SJSA1 (cell line): ENCODE measurements at regions not wholly inside any gene's neighbourhood (a gene's known extent, or its start where the extent isn't known, plus 50 kb on each side); places are given as distances from the start of the nearest gene placed in this dataset.
"Not testable (repeated sequence)": the region's sequence is repeated elsewhere in the genome, so short reads cannot be mapped to it uniquely, and the experiment has no call there.

Experiments
- DNase-seq, 2 experiments: peaks; one replicate each; pipeline ENCODE4 v3.0.0-alpha.2; 2015 to 2020; ENCODE audit warnings: low spot score in 2 of 2, low read depth in 1 of 2
- H3K27ac ChIP-seq: fragments of 250-450 bp; sonication (Bioruptor Pico); 2 replicates; pipeline ENCODE4 v1.5.1; 2020; ENCODE audit warnings: mild to moderate bottlenecking, moderate library complexity
- H3K27me3 ChIP-seq: fragments of 250-450 bp; sonication (Bioruptor Pico); replicated peaks from 2 replicates; pipeline ENCODE4 v1.5.1; 2020; ENCODE audit warnings: mild to moderate bottlenecking, moderate library complexity
- H3K36me3 ChIP-seq: fragments of 250-450 bp; sonication (Bioruptor Pico); 2 replicates; pipeline ENCODE4 v1.5.1; 2020; ENCODE audit warnings: mild to moderate bottlenecking
- H3K4me1 ChIP-seq: fragments of 250-450 bp; sonication (Bioruptor Pico); replicated peaks from 2 replicates; pipeline ENCODE4 v1.6.1; 2021; ENCODE audit warnings: mild to moderate bottlenecking
- H3K4me3 ChIP-seq: fragments of 250-450 bp; sonication (Bioruptor Pico); 2 replicates; pipeline ENCODE4 v1.5.1; 2020; ENCODE audit warnings: mild to moderate bottlenecking
- H3K9me3 ChIP-seq: fragments of 250-450 bp; sonication (Bioruptor Pico); replicated peaks from 2 replicates; pipeline ENCODE4 v1.5.1; 2020; ENCODE audit warnings: mild to moderate bottlenecking

GRCh38 chr3:148477375-148477774 is 220.3 kb upstream of the AGTR1 start:
- no peaks in the 10 kb centered on the region for H3K36me3 ChIP-seq
- no peaks in the 10 kb centered on the region for H3K4me1 ChIP-seq
- no peak for DNase-seq
- no peaks in the 10 kb centered on the region for H3K27me3 ChIP-seq
- H3K9me3 ChIP-seq, result no peaks in the 10 kb centered on the region
- H3K27ac ChIP-seq, result no peak overlapping the region
- no peak overlapping the region for H3K4me3 ChIP-seq

GRCh38 chr3:148493631-148494030 is 204.1 kb upstream of the AGTR1 start:
- H3K27ac ChIP-seq, result no peak overlapping the region
- H3K4me1 ChIP-seq, result no peaks in the 10 kb centered on the region
- no peak overlapping the region for H3K4me3 ChIP-seq
- no peaks in the 10 kb centered on the region for H3K27me3 ChIP-seq
- H3K9me3 ChIP-seq, result no peaks in the 10 kb centered on the region
- H3K36me3 ChIP-seq, result no peaks in the 10 kb centered on the region
- no peak for DNase-seq

DNA sequence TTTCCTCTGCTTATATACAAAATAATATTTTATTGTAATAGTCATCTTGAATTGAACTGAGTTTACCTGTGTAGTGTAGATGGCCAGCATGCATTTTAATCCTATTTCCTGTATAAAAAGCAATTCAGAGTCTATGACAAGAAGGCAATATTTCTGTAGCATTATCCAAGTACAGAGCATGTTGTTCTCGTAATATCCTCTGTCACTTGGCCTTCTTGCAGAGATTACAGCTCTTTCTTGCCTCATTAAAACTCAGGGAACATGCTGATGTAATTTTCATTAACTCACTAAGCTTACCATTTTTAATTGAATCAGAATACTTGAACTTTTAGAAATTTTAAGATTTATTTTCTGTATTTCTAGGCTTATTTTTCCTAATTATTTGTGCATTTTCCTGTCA is 203.3 kb upstream of the AGTR1 start:
- DNase-seq, result no peak
- Histone ChIP-seq H3K27ac (no peak overlapping the region), H3K4me1 (no peaks in the 10 kb centered on the region), H3K27me3 (no peaks in the 10 kb centered on the region), H3K9me3 (no peaks in the 10 kb centered on the region), H3K4me3 (no peak overlapping the region), H3K36me3 (no peaks in the 10 kb centered on the region)

DNA sequence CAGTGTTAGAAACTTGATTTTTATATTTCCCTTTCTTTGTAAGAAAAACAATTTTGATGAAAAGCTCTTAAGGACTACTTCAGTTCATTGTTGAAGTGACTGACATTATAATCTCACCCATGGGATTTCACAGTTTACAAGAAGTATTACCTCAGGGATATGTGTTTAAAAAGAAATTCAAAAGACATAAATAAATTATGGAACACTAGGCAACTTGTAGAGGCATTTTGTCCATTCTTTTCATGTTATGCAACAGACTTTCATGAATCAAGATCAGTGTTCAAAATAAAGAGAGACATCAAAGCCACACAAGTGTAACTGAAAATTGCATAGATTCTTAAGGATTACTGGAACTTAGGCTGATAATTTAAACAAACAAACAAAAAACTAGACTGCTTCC is 196.8 kb upstream of the AGTR1 start:
- no peak overlapping the region for H3K27ac ChIP-seq
- DNase-seq, result no peak
- H3K4me1 ChIP-seq, result no peaks in the 10 kb centered on the region
- H3K36me3 ChIP-seq, result no peaks in the 10 kb centered on the region
- H3K9me3 ChIP-seq, result no peaks in the 10 kb centered on the region
- H3K4me3 ChIP-seq, result no peak overlapping the region
- H3K27me3 ChIP-seq, result no peaks in the 10 kb centered on the region

- Histone ChIP-seq H3K9me3 (no peaks in the 10 kb centered on the region), H3K4me3 (no peak overlapping the region), H3K36me3 (no peaks in the 10 kb centered on the region), H3K27ac (no peak overlapping the region), H3K27me3 (no peaks in the 10 kb centered on the region), H3K4me1 (no peaks in the 10 kb centered on the region)
- no peak for DNase-seq
Observed at GRCh38 chr3:148510116-148510515, 187.6 kb upstream of the AGTR1 start.

DNA sequence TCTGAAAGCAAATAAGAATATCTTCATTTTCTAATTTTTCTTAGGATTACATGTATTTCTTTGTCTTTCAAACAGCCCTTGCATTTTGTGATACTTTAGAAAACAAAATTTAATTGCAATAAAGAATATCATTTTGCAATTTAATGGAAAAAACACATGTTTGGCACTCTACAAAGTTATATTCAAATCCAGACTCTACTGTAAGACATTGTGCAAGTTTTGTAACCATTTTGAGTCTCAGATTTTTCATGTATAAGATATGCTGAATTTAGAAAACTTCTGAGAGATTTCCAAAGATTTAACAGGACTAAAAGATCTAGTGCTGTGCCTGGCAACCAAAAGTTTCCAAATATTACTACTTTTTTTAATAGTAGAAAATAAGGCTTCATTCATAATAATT is 187.1 kb upstream of the AGTR1 start:
- Histone ChIP-seq H3K36me3 (no peaks in the 10 kb centered on the region), H3K27me3 (no peaks in the 10 kb centered on the region), H3K4me1 (no peaks in the 10 kb centered on the region), H3K27ac (no peak overlapping the region), H3K9me3 (no peaks in the 10 kb centered on the region), H3K4me3 (no peak overlapping the region)
- DNase-seq, result no peak

DNA sequence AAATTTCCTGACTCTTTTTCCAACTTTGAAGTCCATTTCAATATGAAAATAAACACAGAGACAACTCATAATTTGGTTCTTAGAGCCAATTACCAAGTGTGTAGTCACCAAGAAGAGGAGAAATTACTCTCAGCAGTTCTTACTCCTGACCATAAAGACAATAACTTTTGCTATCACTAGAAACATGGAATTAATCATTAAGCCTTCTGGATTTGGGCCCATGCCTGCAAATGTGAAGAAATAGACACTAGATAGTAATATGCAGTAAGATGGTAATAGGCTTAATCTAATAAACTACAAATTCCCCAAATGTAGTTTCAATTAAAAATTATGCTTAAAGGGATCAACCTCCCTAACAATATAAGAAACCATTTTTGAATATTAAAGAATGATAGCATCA is 185.1 kb upstream of the AGTR1 start:
- Histone ChIP-seq H3K36me3 (no peaks in the 10 kb centered on the region), H3K4me3 (no peak overlapping the region), H3K27ac (no peak overlapping the region), H3K9me3 (no peaks in the 10 kb centered on the region), H3K4me1 (no peaks in the 10 kb centered on the region), H3K27me3 (no peaks in the 10 kb centered on the region)
- no peak for DNase-seq

DNA sequence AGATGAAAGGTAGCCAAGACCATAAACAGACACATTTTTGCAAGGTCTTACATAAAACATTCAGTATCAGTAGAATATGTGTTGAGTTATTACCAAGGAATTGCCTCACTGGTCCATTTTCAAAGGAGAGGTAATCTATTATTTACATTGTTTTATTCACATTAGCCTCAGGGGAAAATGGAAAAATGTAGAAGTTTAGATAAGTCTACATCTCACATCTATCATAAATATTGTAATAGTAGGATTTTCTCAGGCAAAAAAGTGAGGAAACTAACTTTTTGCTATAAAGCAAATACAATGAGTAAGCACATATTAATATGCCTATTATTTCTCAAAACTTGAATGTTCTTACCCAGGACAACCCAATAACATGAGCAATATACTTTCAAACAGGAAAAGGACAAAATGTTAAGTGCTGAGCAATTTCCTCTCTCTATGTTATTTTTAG is 184.6 kb upstream of the AGTR1 start:
- H3K36me3 ChIP-seq, result no peaks in the 10 kb centered on the region
- no peak for DNase-seq
- no peak overlapping the region for H3K27ac ChIP-seq

DNA sequence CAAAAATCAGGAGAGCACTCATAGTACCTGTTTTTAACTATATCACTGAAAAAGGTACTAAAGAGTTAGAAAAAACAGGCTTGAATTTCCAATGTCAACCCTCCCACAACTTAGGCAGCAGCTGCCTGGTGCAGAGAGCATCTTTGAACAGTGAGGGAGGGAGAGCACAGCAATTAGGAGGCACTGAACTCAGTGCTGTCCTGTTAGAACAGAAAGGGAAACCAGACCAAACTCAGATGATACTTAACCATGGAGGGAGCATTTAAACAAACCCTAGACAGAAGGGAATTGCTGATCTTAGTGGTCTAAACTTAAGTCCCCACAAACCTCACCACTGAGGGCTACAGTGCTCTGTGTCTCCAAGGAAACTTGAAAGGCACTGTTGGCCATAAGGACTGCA is 179.2 kb upstream of the AGTR1 start:
- no peak for DNase-seq
- Histone ChIP-seq H3K27me3 (no peaks in the 10 kb centered on the region), H3K36me3 (no peaks in the 10 kb centered on the region), H3K4me3 (no peak overlapping the region), H3K4me1 (no peaks in the 10 kb centered on the region), H3K27ac (no peak overlapping the region), H3K9me3 (no peaks in the 10 kb centered on the region)

More for the DNA sequence above, 184.6 kb upstream of the AGTR1 start:
- no peak overlapping the region for H3K4me3 ChIP-seq
- H3K27me3 ChIP-seq, result no peaks in the 10 kb centered on the region
- no peaks in the 10 kb centered on the region for H3K9me3 ChIP-seq
- H3K4me1 ChIP-seq, result no peaks in the 10 kb centered on the region

GRCh38 chr3:148525621-148526020 is 172.1 kb upstream of the AGTR1 start:
- not testable (repeated sequence) for H3K4me1 ChIP-seq, H3K27ac ChIP-seq, H3K9me3 ChIP-seq, H3K27me3 ChIP-seq, H3K4me3 ChIP-seq, H3K36me3 ChIP-seq, DNase-seq

DNA sequence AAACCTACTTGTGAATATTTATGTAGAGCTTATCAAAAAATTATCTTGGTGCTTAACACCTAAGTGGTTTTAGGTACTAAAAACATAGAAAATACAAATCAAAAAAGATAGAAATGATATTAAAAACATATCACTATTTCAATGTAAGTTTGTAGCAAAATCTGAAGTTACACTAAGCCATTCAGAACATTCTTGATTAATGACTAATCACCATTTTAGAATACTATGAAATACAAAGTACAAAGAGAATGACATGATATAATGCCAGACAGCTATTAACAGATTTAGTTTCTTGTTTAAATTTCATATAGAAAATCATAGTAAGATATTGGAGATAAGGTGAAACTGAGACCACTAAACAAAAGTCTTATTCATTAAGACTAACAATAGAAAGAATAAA is 169.7 kb upstream of the AGTR1 start:
- no peaks in the 10 kb centered on the region for H3K4me1 ChIP-seq

GRCh38 chr3:148531836-148532235 is 165.9 kb upstream of the AGTR1 start:
- no peaks in the 10 kb centered on the region for H3K9me3 ChIP-seq
- H3K27ac ChIP-seq, result no peak overlapping the region
- H3K4me3 ChIP-seq, result no peak overlapping the region
- H3K4me1 ChIP-seq, result no peaks in the 10 kb centered on the region
- no peaks in the 10 kb centered on the region for H3K36me3 ChIP-seq
- no peak for DNase-seq
- no peaks in the 10 kb centered on the region for H3K27me3 ChIP-seq

More for the DNA sequence above, 169.7 kb upstream of the AGTR1 start:
- Histone ChIP-seq H3K27me3 (no peaks in the 10 kb centered on the region), H3K36me3 (no peaks in the 10 kb centered on the region), H3K27ac (no peak overlapping the region), H3K9me3 (no peaks in the 10 kb centered on the region), H3K4me3 (no peak overlapping the region)
- no peak for DNase-seq

GRCh38 chr3:148532326-148532725 is 165.4 kb upstream of the AGTR1 start:
- Histone ChIP-seq H3K4me3 (no peak overlapping the region), H3K4me1 (no peaks in the 10 kb centered on the region), H3K27ac (no peak overlapping the region), H3K9me3 (no peaks in the 10 kb centered on the region), H3K36me3 (no peaks in the 10 kb centered on the region), H3K27me3 (no peaks in the 10 kb centered on the region)
- no peak for DNase-seq

DNA sequence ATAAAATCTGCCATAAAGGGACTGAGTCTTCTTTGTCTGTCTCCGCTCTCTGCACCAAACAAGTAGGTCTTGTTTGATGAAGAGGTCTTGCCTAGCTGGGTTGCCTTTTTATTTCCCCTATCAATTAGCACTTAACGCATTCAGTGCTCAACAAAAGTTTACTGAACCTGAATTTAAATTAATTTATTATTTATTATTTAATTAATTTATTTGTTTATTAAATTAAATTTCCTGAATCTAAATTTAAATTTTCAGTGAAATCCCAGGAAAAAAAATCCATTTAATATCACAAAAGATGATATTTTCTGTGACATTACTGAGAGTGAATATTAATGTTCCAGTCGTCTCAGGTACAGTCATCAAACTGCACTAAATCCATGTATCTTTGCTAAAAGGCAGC is 164.9 kb upstream of the AGTR1 start:
- H3K27ac ChIP-seq, result no peak overlapping the region
- no peaks in the 10 kb centered on the region for H3K4me1 ChIP-seq
- no peaks in the 10 kb centered on the region for H3K9me3 ChIP-seq
- H3K4me3 ChIP-seq, result no peak overlapping the region
- H3K36me3 ChIP-seq, result no peaks in the 10 kb centered on the region
- DNase-seq, result no peak
- no peaks in the 10 kb centered on the region for H3K27me3 ChIP-seq

GRCh38 chr3:148534089-148534988 is 163.4 kb upstream of the AGTR1 start:
- H3K27ac ChIP-seq, result no peak overlapping the region
- H3K27me3 ChIP-seq, result no peaks in the 10 kb centered on the region
- H3K36me3 ChIP-seq, result no peaks in the 10 kb centered on the region
- no peaks in the 10 kb centered on the region for H3K9me3 ChIP-seq
- H3K4me1 ChIP-seq, result no peaks in the 10 kb centered on the region
- DNase-seq, result no peak
- no peak overlapping the region for H3K4me3 ChIP-seq
